ENCODE measurements at regions not wholly inside any gene's neighbourhood (a gene's known extent, or its start where the extent isn't known, plus 50 kb on each side); places are given as distances from the start of the nearest gene placed in this dataset.

DNA sequence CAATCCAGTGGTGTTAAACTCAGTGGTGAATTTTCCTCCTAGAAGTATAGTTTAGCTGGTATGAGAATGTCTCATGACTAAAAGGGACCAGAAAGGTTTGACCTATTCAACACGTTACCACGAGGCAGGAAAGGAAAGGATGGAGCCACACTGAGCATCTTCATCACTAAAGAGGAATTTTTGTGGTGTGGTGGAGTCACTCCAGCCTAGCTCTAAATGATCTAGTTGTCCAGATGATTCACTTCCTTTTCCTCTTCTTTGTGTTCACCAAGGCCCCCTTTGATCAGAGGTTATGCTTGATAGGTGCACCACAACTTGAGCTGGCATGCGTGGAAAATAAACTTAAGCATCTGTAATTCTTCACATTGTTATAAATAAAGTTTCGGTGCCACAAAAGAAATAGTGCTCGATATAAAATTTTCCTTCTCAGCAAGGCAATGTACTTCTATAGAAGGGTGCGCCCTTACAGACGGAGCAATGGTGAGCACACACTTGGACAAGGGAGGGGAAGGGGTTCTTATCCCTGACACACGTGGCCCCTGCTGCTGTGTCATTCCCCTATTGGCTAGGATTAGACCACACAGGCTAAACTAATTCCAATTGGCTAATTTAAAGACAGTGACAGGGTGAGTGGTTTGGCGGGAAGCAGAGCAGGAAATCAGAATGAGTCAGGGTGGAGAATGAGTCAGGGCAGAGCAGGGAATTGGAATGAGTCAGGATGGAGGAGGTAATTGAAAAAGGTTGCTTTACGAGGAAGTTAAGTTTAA, 254.6 kb downstream of the HS3ST3A1 start:
- Mint-ChIP-seq H3K36me3 (no peaks in the 10 kb centered on the region), H3K4me1 (no peaks in the 10 kb centered on the region), H3K27me3 (ENCODE audit: low read depth in 2 of 2) (peaks cover 0 to 7% of the 10 kb centered on the region in 2 donors), H3K9me3 (peaks cover 0 to 3% of the 10 kb centered on the region in 2 donors), H3K27ac (no peak overlapping the region), H3K4me3 (no peak overlapping the region)
- H3K4me1 ChIP-seq (ENCODE audit: control insufficient read depth, insufficient read depth, low read length): no peaks in the 10 kb centered on the region
- H3K9me3 ChIP-seq (ENCODE audit: control insufficient read depth, insufficient read depth, low read length): no peaks in the 10 kb centered on the region
- H3K36me3 ChIP-seq (ENCODE audit: control insufficient read depth, insufficient read depth, low read length): no peaks in the 10 kb centered on the region
- H3K27me3 ChIP-seq (ENCODE audit: control insufficient read depth, insufficient read depth, low read length): no peaks in the 10 kb centered on the region
- no peak for DNase-seq
- no peak for ATAC-seq
- TF ChIP-seq CTCF (IDR thresholded peaks at IDR 0.05): no peak
- H3K27ac ChIP-seq (ENCODE audit: low read length): no peak overlapping the region
- WGBS (ENCODE audit: insufficient coverage): 71% methylated on average over 9 of the region's 10 CpGs
- intact Hi-C loops (cut with micrococcal nuclease): no loop called here
- no peak overlapping the region for H3K4me3 ChIP-seq (ENCODE audit: low read length)

- no peak overlapping the region for H3K4me3 ChIP-seq (ENCODE audit: low read length)
- no peak for ATAC-seq
- Mint-ChIP-seq H3K36me3 (no peaks in the 10 kb centered on the region), H3K27ac (no peak overlapping the region), H3K4me3 (no peak overlapping the region), H3K9me3 (peaks cover 0 to 3% of the 10 kb centered on the region in 2 donors), H3K4me1 (no peaks in the 10 kb centered on the region), H3K27me3 (ENCODE audit: low read depth in 2 of 2) (peaks cover 0 to 7% of the 10 kb centered on the region in 2 donors)
- WGBS (ENCODE audit: insufficient coverage): 95% methylated on average over 5 of the region's 5 CpGs
- no peaks in the 10 kb centered on the region for H3K36me3 ChIP-seq (ENCODE audit: control insufficient read depth, insufficient read depth, low read length)
- no peak for TF ChIP-seq CTCF (IDR thresholded peaks at IDR 0.05)
- H3K4me1 ChIP-seq (ENCODE audit: control insufficient read depth, insufficient read depth, low read length): no peaks in the 10 kb centered on the region
- intact Hi-C loops (cut with micrococcal nuclease): no loop called here
- no peak for DNase-seq
- H3K27me3 ChIP-seq (ENCODE audit: control insufficient read depth, insufficient read depth, low read length): no peaks in the 10 kb centered on the region
- H3K9me3 ChIP-seq (ENCODE audit: control insufficient read depth, insufficient read depth, low read length): no peaks in the 10 kb centered on the region
- no peak overlapping the region for H3K27ac ChIP-seq (ENCODE audit: low read length)
These were observed 255.1 kb downstream of the HS3ST3A1 start for GRCh38 chr17:13346592-13346991.

GRCh38 chr17:13346081-13346533, 255.6 kb downstream of the HS3ST3A1 start:
- H3K27me3 Mint-ChIP-seq (ENCODE audit: low read depth in 2 of 2): peaks cover 0 to 7% of the 10 kb centered on the region in 2 donors
- no peaks in the 10 kb centered on the region for H3K4me1 Mint-ChIP-seq
- no peaks in the 10 kb centered on the region for H3K27me3 ChIP-seq (ENCODE audit: control insufficient read depth, insufficient read depth, low read length)
- no peaks in the 10 kb centered on the region for H3K36me3 ChIP-seq (ENCODE audit: control insufficient read depth, insufficient read depth, low read length)
- peaks cover 0 to 3% of the 10 kb centered on the region in 2 donors for H3K9me3 Mint-ChIP-seq
- no peak overlapping the region for H3K4me3 ChIP-seq (ENCODE audit: low read length)
- intact Hi-C loops (cut with micrococcal nuclease): no loop called here
- H3K27ac Mint-ChIP-seq: no peak overlapping the region
- no peaks in the 10 kb centered on the region for H3K4me1 ChIP-seq (ENCODE audit: control insufficient read depth, insufficient read depth, low read length)
- no peak for TF ChIP-seq CTCF (IDR thresholded peaks at IDR 0.05)
- no peak overlapping the region for H3K4me3 Mint-ChIP-seq
- no peaks in the 10 kb centered on the region for H3K36me3 Mint-ChIP-seq
- ATAC-seq (no peak), DNase-seq (no peak)
- 64% methylated on average over 2 of the region's 2 CpGs for WGBS (ENCODE audit: insufficient coverage)
- no peaks in the 10 kb centered on the region for H3K9me3 ChIP-seq (ENCODE audit: control insufficient read depth, insufficient read depth, low read length)
- H3K27ac ChIP-seq (ENCODE audit: low read length): no peak overlapping the region

GRCh38 chr17:13338421-13338820, 263.3 kb downstream of the HS3ST3A1 start:
- no peak for TF ChIP-seq CTCF (IDR thresholded peaks at IDR 0.05)
- H3K9me3 ChIP-seq (ENCODE audit: control insufficient read depth, insufficient read depth, low read length): no peaks in the 10 kb centered on the region
- Mint-ChIP-seq H3K9me3 (peaks cover 0 to 2% of the 10 kb centered on the region in 2 donors), H3K4me3 (no peak overlapping the region), H3K27me3 (ENCODE audit: low read depth in 2 of 2) (peaks cover 3 to 15% of the 10 kb centered on the region in 2 donors), H3K36me3 (no peaks in the 10 kb centered on the region), H3K27ac (no peak overlapping the region), H3K4me1 (peaks cover 0 to 5% of the 10 kb centered on the region in 2 donors)
- H3K27ac ChIP-seq (ENCODE audit: low read length): no peak overlapping the region
- no peak overlapping the region for H3K4me3 ChIP-seq (ENCODE audit: low read length)
- no peaks in the 10 kb centered on the region for H3K4me1 ChIP-seq (ENCODE audit: control insufficient read depth, insufficient read depth, low read length)
- ATAC-seq (no peak), DNase-seq (no peak)
- no CpG with 5 or more reads among the region's 1 CpG for WGBS (ENCODE audit: insufficient coverage)
- H3K36me3 ChIP-seq (ENCODE audit: control insufficient read depth, insufficient read depth, low read length): no peaks in the 10 kb centered on the region
- intact Hi-C loops (cut with micrococcal nuclease): loop anchor here (5.0 kb wide), 1 partner anchor 1589 kb away; no protein-coding TSS in a partner anchor
- H3K27me3 ChIP-seq (ENCODE audit: control insufficient read depth, insufficient read depth, low read length): no peaks in the 10 kb centered on the region

Data from natural killer cell (primary cell).